Activated CD8-positive, alpha-beta memory T cell treated with anti-CD3 and anti-CD28 coated beads for 24 hours (primary cell): ENCODE measurements at regions not wholly inside any gene's neighbourhood (a gene's known extent, or its start where the extent isn't known, plus 50 kb on each side); places are given as distances from the start of the nearest gene placed in this dataset.

Source experiments
- DNase-seq: peaks from one replicate; pipeline ENCODE4 v3.0.0-alpha.2; 2020

DNA sequence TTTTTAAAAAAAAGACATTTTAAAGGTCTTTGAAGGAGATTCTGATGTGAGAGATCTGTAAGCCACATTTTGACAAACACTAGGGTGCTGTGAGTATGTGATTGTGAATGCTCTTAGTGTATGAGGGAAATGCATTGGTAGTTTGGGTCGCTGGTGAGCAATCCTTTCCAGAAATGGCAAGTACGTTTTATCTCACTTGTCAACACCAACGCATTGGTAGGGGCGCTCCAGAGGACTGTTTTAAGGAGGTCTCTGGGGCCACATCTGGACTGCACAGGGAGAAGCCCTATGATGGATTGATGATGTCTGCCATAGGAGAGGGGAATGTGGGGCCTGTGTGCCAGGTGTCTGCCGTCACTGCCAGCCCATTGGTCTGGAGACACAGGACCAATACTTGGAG, 522.6 kb downstream of the BNC2 start:
- no peak for DNase-seq

DNA sequence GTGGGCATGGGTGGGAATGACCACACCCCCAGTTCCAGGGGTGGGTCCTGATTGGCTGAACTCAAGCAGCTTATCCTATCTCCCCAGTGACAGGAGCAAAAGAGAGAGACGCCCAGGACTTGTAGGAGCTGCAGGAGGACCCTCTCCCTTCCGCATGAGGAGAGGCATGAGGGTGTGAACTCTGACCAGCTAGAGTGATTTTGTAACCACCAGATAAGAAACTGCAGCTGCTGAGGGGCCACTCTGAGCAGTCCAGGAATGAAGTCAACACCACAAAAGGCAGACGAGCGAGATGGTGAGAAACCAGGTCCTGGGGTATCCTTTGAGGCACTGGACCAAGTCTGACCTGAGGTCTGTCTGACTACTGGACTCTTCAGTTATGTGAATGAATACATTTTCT, 521.9 kb downstream of the BNC2 start:
- DNase-seq: no peak

DNA sequence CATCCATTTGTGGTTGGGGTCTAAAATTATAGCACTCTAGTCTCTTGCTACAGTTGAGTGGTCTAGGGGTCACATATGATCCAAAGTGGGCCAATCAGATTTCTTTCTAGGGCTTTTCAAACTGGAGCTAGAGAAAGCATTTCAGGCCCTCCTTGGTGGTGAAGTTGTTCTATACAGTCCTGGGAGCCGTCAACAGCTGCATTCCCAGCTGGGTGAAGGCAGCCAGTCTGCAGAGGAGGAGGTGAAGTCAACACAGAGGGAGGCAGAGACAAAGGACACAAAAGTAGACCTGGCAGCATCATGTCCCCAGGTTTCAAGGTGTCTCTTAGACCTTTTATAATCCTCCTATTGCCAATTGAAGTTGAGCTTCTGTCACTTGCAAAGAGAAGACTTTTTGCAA, 518.2 kb downstream of the BNC2 start:
- DNase-seq: no peak

DNA sequence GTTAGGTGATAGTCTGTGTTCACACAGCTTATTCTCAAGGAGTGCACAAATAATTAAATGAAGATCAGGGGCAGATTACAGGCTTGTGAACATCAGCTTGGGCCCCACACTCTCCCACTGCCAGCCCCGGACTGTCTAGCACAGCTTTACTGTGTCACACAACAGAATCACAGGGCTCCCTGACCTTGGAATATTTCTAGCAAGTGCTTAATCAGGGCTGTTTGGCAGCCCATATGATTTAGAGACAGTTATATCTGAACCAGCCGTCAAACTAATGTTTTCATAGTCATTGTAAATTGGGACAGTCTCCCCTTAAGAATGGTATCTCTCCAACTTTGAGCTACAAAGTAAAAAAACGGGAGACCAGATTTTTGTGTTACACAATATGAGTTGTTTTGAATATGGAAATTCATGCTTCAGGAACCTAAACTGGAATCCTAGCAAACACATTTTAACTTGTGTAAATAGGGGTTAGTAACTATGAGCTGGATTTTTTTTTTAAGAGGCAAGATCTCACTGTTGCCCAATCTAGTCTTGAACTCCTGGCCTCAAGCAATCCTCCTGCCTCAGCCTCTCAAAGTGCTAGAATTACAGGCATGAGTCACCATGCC, 517.6 kb downstream of the BNC2 start:
- DNase-seq: no peak

DNA sequence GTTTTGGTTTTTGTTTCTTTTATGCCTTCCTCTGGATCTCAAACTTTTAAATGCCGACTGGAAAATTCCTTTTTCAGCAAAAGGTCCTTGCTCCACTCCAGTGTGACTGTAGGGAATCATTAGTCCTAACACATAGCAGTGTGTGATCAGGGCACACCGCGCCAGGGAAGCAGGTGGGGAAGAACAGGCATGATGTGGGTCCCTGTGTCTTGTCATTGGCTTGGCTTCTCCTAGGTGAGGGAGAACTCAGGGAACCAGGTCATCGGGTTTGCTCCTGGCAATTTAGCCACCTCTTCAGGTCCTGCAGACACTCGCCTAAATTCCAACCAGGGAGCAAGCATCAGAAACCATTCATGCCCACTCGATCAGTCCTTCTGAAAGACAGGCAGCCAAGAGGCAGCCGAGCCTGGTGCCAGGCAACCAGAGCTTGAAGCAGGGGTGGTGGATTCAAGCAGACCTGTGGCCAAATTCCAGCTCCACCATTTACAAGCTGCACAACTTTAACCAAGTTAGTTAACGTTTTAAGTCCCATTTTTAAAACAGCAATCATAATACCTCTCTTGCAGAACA, 514.2 kb downstream of the BNC2 start:
- DNase-seq: peak; percentile 4

DNA sequence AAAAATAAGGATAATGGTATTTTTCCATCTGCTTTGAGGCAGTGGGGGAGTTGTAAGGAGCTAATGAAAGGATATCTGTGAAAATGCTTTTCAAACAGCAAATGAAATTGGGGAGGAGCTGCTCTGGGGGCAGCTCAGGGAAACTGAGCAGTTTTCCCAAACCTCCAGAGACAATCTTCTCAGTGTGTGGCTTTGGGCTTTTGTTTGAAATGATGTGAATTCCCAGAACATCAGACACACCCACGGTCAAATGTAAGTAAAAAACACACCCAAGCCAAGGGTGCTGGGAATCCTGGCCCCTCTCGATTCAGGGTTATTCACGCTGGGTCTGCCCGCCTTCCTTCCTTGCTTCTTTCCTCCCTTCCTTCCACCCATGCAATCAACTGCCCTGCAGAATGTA, 512.6 kb downstream of the BNC2 start:
- DNase-seq: peak; percentile 9

DNA sequence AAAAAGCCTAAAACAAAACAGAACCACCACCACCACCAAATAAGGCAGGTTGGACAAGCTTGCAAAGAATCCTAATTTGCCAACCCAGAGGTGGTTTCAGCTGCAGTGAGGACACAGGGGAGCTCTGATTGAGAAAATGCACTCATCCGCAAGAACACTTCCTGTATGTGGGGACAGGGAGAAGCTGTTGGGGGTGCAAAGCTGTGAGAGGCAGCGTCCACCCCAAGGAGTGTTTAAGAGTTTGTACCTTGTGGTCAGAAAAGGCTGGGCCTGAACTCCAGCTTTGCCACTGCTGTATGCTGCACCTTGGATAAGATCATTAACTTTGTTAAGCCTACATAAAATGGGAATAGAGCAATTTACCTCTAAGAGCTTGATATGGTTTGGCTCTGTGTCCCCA, 511.7 kb downstream of the BNC2 start:
- DNase-seq: peak; percentile 7
